Neuron (in vitro differentiated cells): ENCODE measurements at regions not wholly inside any gene's neighbourhood (a gene's known extent, or its start where the extent isn't known, plus 50 kb on each side); places are given as distances from the start of the nearest gene placed in this dataset.

ENCODE experiments used
- H2AFZ ChIP-seq: one replicate; pipeline ENCODE4 v1.6.1; 2013; ENCODE audit warnings: low read depth, mild to moderate bottlenecking, inconsistent platforms, low read length, moderate library complexity
- H3K27me3 ChIP-seq: one replicate; pipeline ENCODE4 v1.6.1; 2013; ENCODE audit warnings: low read length; ENCODE audit not compliant: insufficient read depth
- H3K36me3 ChIP-seq: one replicate; pipeline ENCODE4 v1.6.1; 2013; ENCODE audit warnings: low read length; ENCODE audit not compliant: insufficient read depth
- H3K4me1 ChIP-seq: one replicate; pipeline ENCODE4 v1.6.1; 2013; ENCODE audit warnings: low read length; ENCODE audit not compliant: insufficient read depth
- H3K4me3 ChIP-seq: 2 replicates; pipeline ENCODE4 v1.5.1; 2013; ENCODE audit warnings: mild to moderate bottlenecking, low read length, moderate library complexity
- H3K9me3 ChIP-seq: one replicate; pipeline ENCODE4 v1.6.1; 2013; ENCODE audit warnings: low read length

DNA sequence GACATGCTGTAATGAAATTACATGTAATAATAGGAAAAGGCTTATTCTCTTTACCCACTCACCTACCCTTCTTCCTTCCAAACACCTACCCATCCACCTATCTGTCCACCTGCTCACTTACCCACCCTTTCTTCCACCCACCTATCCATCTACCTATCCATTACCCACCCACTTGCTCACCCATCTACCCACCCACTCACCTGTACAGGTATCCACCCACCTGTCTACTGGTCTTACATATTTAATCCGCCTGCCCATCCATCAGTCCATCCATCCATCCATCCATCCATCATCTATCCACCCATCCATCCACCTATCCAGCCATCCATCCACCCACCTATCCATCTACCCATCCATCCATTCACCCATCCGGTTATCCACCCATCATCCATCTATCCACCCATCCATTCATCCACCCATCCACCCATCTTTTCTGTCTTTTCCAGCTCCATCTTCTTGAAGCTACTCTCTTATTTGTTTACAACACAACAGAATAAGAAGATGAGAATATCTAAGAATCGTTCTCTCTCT is 133.3 kb upstream of the STX18 start:
- H3K4me3 ChIP-seq = no peak overlapping the region
- H2AFZ ChIP-seq = no peak overlapping the region
- no peaks in the 10 kb centered on the region for H3K36me3 ChIP-seq
- no peaks in the 10 kb centered on the region for H3K27me3 ChIP-seq
- no peaks in the 10 kb centered on the region for H3K9me3 ChIP-seq
- H3K4me1 ChIP-seq = no peaks in the 10 kb centered on the region

- Histone ChIP-seq H2AFZ (no peak overlapping the region), H3K36me3 (no peaks in the 10 kb centered on the region), H3K4me3 (no peak overlapping the region), H3K9me3 (no peaks in the 10 kb centered on the region), H3K27me3 (no peaks in the 10 kb centered on the region), H3K4me1 (no peaks in the 10 kb centered on the region)
Measured at GRCh38 chr4:4673070-4673469, 131.2 kb upstream of the STX18 start.

- Histone ChIP-seq H3K4me1 (peaks cover 2% of the 10 kb centered on the region), H3K36me3 (no peaks in the 10 kb centered on the region), H3K4me3 (no peak overlapping the region), H3K27me3 (no peaks in the 10 kb centered on the region), H3K9me3 (no peaks in the 10 kb centered on the region), H2AFZ (no peak overlapping the region)
Measured at GRCh38 chr4:4672402-4672801, 130.6 kb upstream of the STX18 start.

- Histone ChIP-seq H3K36me3 (no peaks in the 10 kb centered on the region), H2AFZ (no peak overlapping the region), H3K4me1 (peaks cover 8% of the 10 kb centered on the region), H3K27me3 (no peaks in the 10 kb centered on the region), H3K9me3 (no peaks in the 10 kb centered on the region), H3K4me3 (no peak overlapping the region)
Measured at GRCh38 chr4:4671774-4672349, 130.0 kb upstream of the STX18 start.

GRCh38 chr4:4670869-4671268 is 129.0 kb upstream of the STX18 start:
- no peaks in the 10 kb centered on the region for H3K27me3 ChIP-seq
- no peaks in the 10 kb centered on the region for H3K36me3 ChIP-seq
- H3K9me3 ChIP-seq = no peaks in the 10 kb centered on the region
- no peak overlapping the region for H3K4me3 ChIP-seq
- no peak overlapping the region for H2AFZ ChIP-seq
- peaks cover 13% of the 10 kb centered on the region for H3K4me1 ChIP-seq

- Histone ChIP-seq H3K9me3 (no peaks in the 10 kb centered on the region), H3K36me3 (no peaks in the 10 kb centered on the region), H3K27me3 (no peaks in the 10 kb centered on the region), H2AFZ (no peak overlapping the region), H3K4me1 (peaks cover 13% of the 10 kb centered on the region), H3K4me3 (no peak overlapping the region)
Measured at GRCh38 chr4:4668355-4669210, 126.7 kb upstream of the STX18 start.

DNA sequence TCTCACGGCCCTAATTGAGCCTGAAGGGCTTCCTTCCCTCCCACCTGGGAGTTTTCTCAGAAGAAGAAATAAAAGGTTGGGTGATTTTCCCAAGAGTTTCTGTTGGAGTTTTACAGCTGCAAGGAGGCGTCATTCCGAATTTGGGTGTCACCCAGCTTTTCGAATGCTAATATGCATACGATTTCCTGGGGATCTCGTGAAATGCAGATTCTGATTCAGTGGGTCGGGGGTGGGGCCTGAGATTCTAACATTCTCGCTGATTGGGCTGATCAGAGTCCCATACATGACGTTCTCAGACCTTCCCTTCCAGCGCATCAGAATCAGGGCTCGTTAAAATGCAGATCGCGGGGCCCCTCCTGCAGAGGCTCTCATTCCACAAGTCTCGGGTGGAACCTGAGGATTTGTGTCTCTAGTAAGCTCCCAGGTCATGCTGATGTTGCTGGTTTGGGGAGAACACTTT is 125.8 kb upstream of the STX18 start:
- Histone ChIP-seq H3K4me1 (peaks cover 13% of the 10 kb centered on the region), H3K27me3 (no peaks in the 10 kb centered on the region), H3K4me3 (no peak overlapping the region)

GRCh38 chr4:4666693-4667621 is 125.1 kb upstream of the STX18 start:
- Histone ChIP-seq H3K9me3 (no peaks in the 10 kb centered on the region), H3K27me3 (no peaks in the 10 kb centered on the region), H2AFZ (no peak overlapping the region), H3K4me1 (peaks cover 13% of the 10 kb centered on the region), H3K4me3 (no peak overlapping the region), H3K36me3 (no peaks in the 10 kb centered on the region)

More for the DNA sequence above, 125.8 kb upstream of the STX18 start:
- no peak overlapping the region for H2AFZ ChIP-seq
- H3K36me3 ChIP-seq = no peaks in the 10 kb centered on the region
- H3K9me3 ChIP-seq = no peaks in the 10 kb centered on the region

GRCh38 chr4:4666187-4666586 is 124.3 kb upstream of the STX18 start:
- H2AFZ ChIP-seq = no peak overlapping the region
- H3K4me3 ChIP-seq = no peak overlapping the region
- H3K9me3 ChIP-seq = no peaks in the 10 kb centered on the region
- peaks cover 13% of the 10 kb centered on the region for H3K4me1 ChIP-seq
- no peaks in the 10 kb centered on the region for H3K36me3 ChIP-seq
- no peaks in the 10 kb centered on the region for H3K27me3 ChIP-seq

DNA sequence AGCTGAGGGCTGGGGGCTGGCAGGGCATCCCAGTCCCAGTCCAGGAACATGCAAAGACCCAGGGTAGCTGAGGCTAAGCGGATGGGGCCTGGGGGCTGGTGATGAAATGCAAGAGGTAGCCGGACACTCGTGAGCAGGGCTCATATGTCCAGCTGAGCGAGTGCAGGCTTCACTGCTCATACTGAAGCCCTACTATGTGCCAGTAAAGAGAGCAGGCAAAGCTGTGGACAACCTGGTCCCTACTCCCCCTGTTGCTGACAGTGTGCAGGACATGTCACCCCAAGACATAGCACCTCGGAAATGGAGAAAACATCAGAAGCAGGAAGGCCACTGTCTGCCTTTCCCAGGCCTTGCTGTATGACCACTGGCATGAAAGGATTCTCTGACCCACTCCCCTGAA is 122.4 kb upstream of the STX18 start:
- Histone ChIP-seq H3K36me3 (no peaks in the 10 kb centered on the region), H3K9me3 (no peaks in the 10 kb centered on the region), H2AFZ (no peak overlapping the region), H3K4me1 (peaks cover 13% of the 10 kb centered on the region), H3K27me3 (no peaks in the 10 kb centered on the region), H3K4me3 (no peak overlapping the region)

DNA sequence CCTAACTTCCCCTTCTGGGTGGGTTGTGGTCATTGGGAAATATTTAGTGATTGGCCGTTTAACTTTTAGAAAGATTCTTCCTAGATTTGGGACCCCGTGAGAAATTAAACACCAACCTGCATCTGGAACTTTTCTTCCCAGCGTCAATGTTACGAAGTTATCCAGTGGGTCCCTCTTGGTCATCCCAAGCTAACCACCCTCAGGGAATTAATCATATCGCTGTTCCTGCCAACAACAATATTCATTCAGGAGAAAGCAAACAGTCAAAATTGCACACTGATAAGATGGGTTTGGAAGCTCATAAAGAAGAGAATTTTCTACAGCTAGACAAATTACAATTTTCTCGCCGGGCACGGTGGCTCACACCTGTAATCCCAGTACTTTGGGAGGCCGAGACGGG is 121.2 kb upstream of the STX18 start:
- Histone ChIP-seq H3K4me3 (no peak overlapping the region), H3K4me1 (peaks cover 13% of the 10 kb centered on the region), H3K9me3 (no peaks in the 10 kb centered on the region), H2AFZ (no peak overlapping the region), H3K36me3 (no peaks in the 10 kb centered on the region), H3K27me3 (no peaks in the 10 kb centered on the region)

GRCh38 chr4:4662230-4662629 is 120.4 kb upstream of the STX18 start:
- Histone ChIP-seq H3K4me1 (peaks cover 9% of the 10 kb centered on the region), H3K27me3 (no peaks in the 10 kb centered on the region), H3K36me3 (no peaks in the 10 kb centered on the region), H2AFZ (no peak overlapping the region), H3K4me3 (no peak overlapping the region), H3K9me3 (no peaks in the 10 kb centered on the region)
